Ecto neural progenitor cell (in vitro differentiated cells): ENCODE measurements at regions not wholly inside any gene's neighbourhood (a gene's known extent, or its start where the extent isn't known, plus 50 kb on each side); places are given as distances from the start of the nearest gene placed in this dataset.

ENCODE experiments used
- DNase-seq: peaks from one replicate; pipeline ENCODE4 v3.0.0-alpha.2; 2018; ENCODE audit warnings: low spot score

GRCh38 chr12:67797185-67797741 lies 148.7 kb downstream of the DYRK2 start:
- no peak for DNase-seq

GRCh38 chr12:67797753-67798152 lies 149.2 kb downstream of the DYRK2 start:
- DNase-seq, result no peak

- DNase-seq, result no peak
Measured at GRCh38 chr12:67798768-67799167, 150.2 kb downstream of the DYRK2 start.

- no peak for DNase-seq
Measured at GRCh38 chr12:67802731-67803130, 154.2 kb downstream of the DYRK2 start.

- DNase-seq, result no peak
Measured at GRCh38 chr12:67803278-67803993, 154.9 kb downstream of the DYRK2 start.

GRCh38 chr12:67804168-67804567 lies 155.6 kb downstream of the DYRK2 start:
- DNase-seq, result no peak

- no peak for DNase-seq
Measured at GRCh38 chr12:67807814-67808213, 159.3 kb downstream of the DYRK2 start.

- no peak for DNase-seq
Measured at GRCh38 chr12:67810166-67810565, 161.6 kb downstream of the DYRK2 start.

GRCh38 chr12:67811437-67812361 lies 163.2 kb downstream of the DYRK2 start:
- DNase-seq, result no peak

- DNase-seq, result no peak
Measured at GRCh38 chr12:67813456-67813904, 164.9 kb downstream of the DYRK2 start.

GRCh38 chr12:67816269-67816668 lies 167.7 kb downstream of the DYRK2 start:
- DNase-seq, result no peak

GRCh38 chr12:67818459-67818903 lies 169.9 kb downstream of the DYRK2 start:
- no peak for DNase-seq

GRCh38 chr12:67819902-67820301 lies 169.3 kb upstream of the IFNG-AS1 start:
- no peak for DNase-seq

- DNase-seq, result no peak
Measured at GRCh38 chr12:67820694-67821093, 168.6 kb upstream of the IFNG-AS1 start.

- no peak for DNase-seq
Measured at GRCh38 chr12:67822826-67823225, 166.4 kb upstream of the IFNG-AS1 start.

- DNase-seq, result no peak
Measured at GRCh38 chr12:67826148-67826547, 163.1 kb upstream of the IFNG-AS1 start.

- no peak for DNase-seq
Measured at GRCh38 chr12:67826946-67827720, 162.1 kb upstream of the IFNG-AS1 start.

GRCh38 chr12:67827820-67828383 lies 161.3 kb upstream of the IFNG-AS1 start:
- DNase-seq, result no peak

GRCh38 chr12:67829896-67830295 lies 159.4 kb upstream of the IFNG-AS1 start:
- no peak for DNase-seq

- DNase-seq, result no peak
Measured at GRCh38 chr12:67832155-67832554, 157.1 kb upstream of the IFNG-AS1 start.

GRCh38 chr12:67833602-67834001 lies 155.6 kb upstream of the IFNG-AS1 start:
- no peak for DNase-seq

- DNase-seq, result no peak
Measured at GRCh38 chr12:67837876-67838275, 151.4 kb upstream of the IFNG-AS1 start.
